K562 (cell line): ENCODE measurements at regions not wholly inside any gene's neighbourhood (a gene's known extent, or its start where the extent isn't known, plus 50 kb on each side); places are given as distances from the start of the nearest gene placed in this dataset.

Source experiments
- ATAC-seq: fragments of 200-7000 bp; cut with Tn5 transposase; 3 replicates; pipeline ENCODE4 v1.9.1; 2020; ENCODE audit warnings: moderate library complexity
- BruUV-seq: library from RNA; stranded (reverse); fragments of 400-500 nt; replicated peaks from 2 replicates; lab custom pipeline; 2021; lab: Mats Ljungman, UMichigan
- CTCF ChIA-PET: fragments of 300-600 bp; formaldehyde crosslinking; extraction: SDS; loops from one replicate; lab custom pipeline; 2021; ENCODE audit warnings: low intra/inter-chr PET ratio; lab: Yijun Ruan, JAX
- POLR2A ChIA-PET: fragments of 300-600, 350-650 bp; sonication (Branson Sonifier 250); formaldehyde crosslinking; extraction: SDS; loops from one replicate; lab custom pipeline; 2021; ENCODE audit warnings: antibody characterized with exemption, inconsistent platforms; lab: Yijun Ruan, JAX
- DNase-seq, 4 experiments: peaks; one replicate each; pipeline versions ENCODE4 v3.0.0 to v3.0.0-alpha.2; 2011 to 2018; ENCODE audit warnings: low spot score in 3 of 4, mixed read lengths in 3 of 4; ENCODE audit errors: extremely low read depth in 1 of 4
- FAIRE-seq: peaks from 2 replicates; lab custom pipeline; 2011; peaks lifted over from hg19 to GRCh38; lab: Jason Lieb, UNC
- H2AFZ ChIP-seq: 2 replicates; pipeline ENCODE4 v1.6.0; 2011; ENCODE audit warnings: low read depth, low read length, control low read depth, inconsistent platforms
- H3K27ac ChIP-seq: fragments of 200-600 bp; 3 replicates; pipeline ENCODE4 v1.8.0; 2011; ENCODE audit warnings: low read depth, mild to moderate bottlenecking, control low read depth, inconsistent platforms, low read length, moderate library complexity, mixed read lengths; ENCODE audit errors: extremely low read depth
- H3K27me3 ChIP-seq, 2 experiments: fragments of 300-600 bp in 1 of 2; 2 replicates in 1 of 2; 3 replicates in 1 of 2; pipeline versions ENCODE4 v1.6.0 to v1.8.0; 2011; ENCODE audit warnings: inconsistent platforms in 2 of 2, low read length in 2 of 2, mild to moderate bottlenecking in 1 of 2, mixed read lengths in 1 of 2, moderate library complexity in 1 of 2; ENCODE audit not compliant: control insufficient read depth in 2 of 2, insufficient read depth in 2 of 2
- H3K36me3 ChIP-seq: fragments of 300-600 bp; 3 replicates; pipeline ENCODE4 v1.8.0; 2011; ENCODE audit warnings: mild to moderate bottlenecking, low read length, inconsistent platforms; ENCODE audit not compliant: control insufficient read depth, insufficient read depth
- H3K4me1 ChIP-seq, 2 experiments: fragments of 200-600 bp in 1 of 2; replicated peaks in 1 of 2; 2 replicates in 1 of 2; 3 replicates in 1 of 2; pipeline versions ENCODE4 v1.5.1 to v1.8.0; 2011; ENCODE audit warnings: inconsistent platforms in 2 of 2, low read length in 2 of 2, mild to moderate bottlenecking in 1 of 2, mixed read lengths in 1 of 2, moderate library complexity in 1 of 2; ENCODE audit not compliant: control insufficient read depth in 2 of 2, insufficient read depth in 2 of 2
- H3K4me2 ChIP-seq: 2 replicates; pipeline ENCODE4 v1.6.1; 2011; ENCODE audit warnings: low read length, control low read depth, inconsistent platforms, mixed read lengths; ENCODE audit not compliant: insufficient read depth
- H3K4me3 ChIP-seq: fragments of 200-600 bp; sonication (generic), shearing (Covaris generic); 2 replicates; pipeline ENCODE4 v1.5.1; 2016; ENCODE audit warnings: control low read depth, inconsistent platforms
- H3K79me2 ChIP-seq: fragments of 200-600 bp; 3 replicates; pipeline ENCODE4 v1.8.0; 2011; ENCODE audit warnings: low read length, inconsistent platforms; ENCODE audit not compliant: control insufficient read depth, insufficient read depth
- H3K9ac ChIP-seq, 2 experiments: 2 replicates each; pipeline versions ENCODE4 v1.6.0 to v1.6.1; 2011; ENCODE audit warnings: low read depth in 2 of 2, low read length in 2 of 2, control low read depth in 1 of 2, inconsistent platforms in 1 of 2, mild to moderate bottlenecking in 1 of 2, mixed read lengths in 1 of 2; ENCODE audit not compliant: insufficient read depth in 1 of 2
- H3K9me1 ChIP-seq: one replicate; pipeline ENCODE4 v1.6.0; 2011; ENCODE audit warnings: inconsistent platforms, mild to moderate bottlenecking, low read length, moderate library complexity; ENCODE audit not compliant: control insufficient read depth, insufficient read depth
- H3K9me3 ChIP-seq: replicated peaks from 2 replicates; pipeline ENCODE4 v1.5.1; 2011; ENCODE audit warnings: low read depth, low read length, inconsistent platforms; ENCODE audit not compliant: control insufficient read depth, insufficient read depth
- H4K20me1 ChIP-seq: replicated peaks from 2 replicates; pipeline ENCODE4 v1.6.1; 2011; ENCODE audit warnings: low read length, inconsistent platforms, mixed read lengths; ENCODE audit not compliant: control insufficient read depth, insufficient read depth
- BACH1 ChIP-seq: fragments of 200-800 bp; sonication (Bioruptor generic); IDR thresholded peaks from 2 replicates; pipeline ENCODE4 v1.6.1; 2016; ENCODE audit warnings: missing genetic modification characterization, missing compliant biosample characterization
- CAMTA2 ChIP-seq: fragments of 250-450 bp; sonication (Bioruptor Pico); conservative IDR thresholded peaks from 2 replicates; pipeline ENCODE4 v1.5.1; 2022
- HDAC1 ChIP-seq, 2 experiments: fragments of 450-650 bp; IDR thresholded peaks; 2 replicates each; pipeline ENCODE4 v1.6.1; 2016 to 2017; ENCODE audit warnings: inconsistent platforms in 1 of 2, mild to moderate bottlenecking in 1 of 2, moderate library complexity in 1 of 2
- HDGF ChIP-seq: fragments of 450-650 bp; IDR thresholded peaks from 2 replicates; pipeline ENCODE4 v1.6.1; 2016
- ILK ChIP-seq: fragments of 450-650 bp; IDR thresholded peaks from 2 replicates; pipeline ENCODE4 v1.6.1; 2016; ENCODE audit warnings: missing genetic modification characterization, low read depth, mild to moderate bottlenecking, missing compliant biosample characterization, moderate library complexity, borderline replicate concordance
- LEF1 ChIP-seq: fragments of 450-650 bp; IDR thresholded peaks from 2 replicates; pipeline ENCODE4 v1.6.1; 2016; ENCODE audit warnings: mild to moderate bottlenecking
- PHF21A ChIP-seq: fragments of 450-650 bp; IDR thresholded peaks from 2 replicates; pipeline ENCODE4 v1.6.1; 2017; ENCODE audit warnings: low read depth, borderline replicate concordance
- POLR2AphosphoS2 ChIP-seq: IDR thresholded peaks from 2 replicates; pipeline ENCODE4 v1.6.1; 2012; ENCODE audit warnings: low read length, improper control_type of control experiment
- PREB ChIP-seq: sonication (generic); formaldehyde crosslinking; IDR thresholded peaks from 2 replicates; pipeline ENCODE4 v1.8.1; 2023; ENCODE audit warnings: mild to moderate bottlenecking, missing genetic modification reagents
- RBM34 ChIP-seq: fragments of 200-400 bp; formaldehyde crosslinking; IDR thresholded peaks from 2 replicates; pipeline ENCODE4 v1.6.1; 2018; ENCODE audit warnings: low read length, borderline replicate concordance; ENCODE audit not compliant: insufficient read depth
- TCF15 ChIP-seq: fragments of 250-450 bp; sonication (Bioruptor Pico); IDR thresholded peaks from 2 replicates; pipeline ENCODE4 v1.8.0; 2022; ENCODE audit warnings: moderate library complexity, mild to moderate bottlenecking, inconsistent platforms
- ZBED1 ChIP-seq: IDR thresholded peaks from 2 replicates; pipeline ENCODE4 v1.6.1; 2014
- ZC3H11A ChIP-seq: IDR thresholded peaks from 2 replicates; pipeline ENCODE4 v1.6.1; 2012; ENCODE audit warnings: low read depth, low read length, improper control_type of control experiment
- ZEB2 ChIP-seq: fragments of 450-650 bp; IDR thresholded peaks from 2 replicates; pipeline ENCODE4 v1.6.1; 2016
- ZNF395 ChIP-seq: fragments of 200-800 bp; sonication (Bioruptor generic); IDR thresholded peaks from 2 replicates; pipeline ENCODE4 v1.6.1; 2017; ENCODE audit warnings: missing genetic modification characterization, missing compliant biosample characterization
- WGBS: fragments of 100-300 bp; shearing (Covaris generic); methylation state at CpG from one replicate; pipeline ENCODE4 v1.1.6; 2016; ENCODE audit warnings: low coverage, mixed read lengths; ENCODE audit not compliant: insufficient coverage; ENCODE audit errors: missing lambda C conversion rate; 5-methylcytosine and 5-hydroxymethylcytosine counted together
- in situ Hi-C: fragments of 300-500 bp; cut with MboI; formaldehyde crosslinking; loops from 4 replicates; pipeline ENCODE4 v1.15.0; 2018; ENCODE audit warnings: inconsistent platforms, mixed read lengths
- intact Hi-C: fragments of 100-400 bp; cut with micrococcal nuclease; formaldehyde crosslinking; loops from 2 replicates; pipeline ENCODE4 v1.14.2; 2022
- TF ChIP-seq, protein P1 (sequence below): fragments of 250-450 bp; sonication (Bioruptor Pico); IDR thresholded peaks from 2 replicates; pipeline ENCODE4 v1.4.0; 2020; ENCODE audit warnings: mild to moderate bottlenecking, moderate library complexity
- TF ChIP-seq, protein P2 (sequence below): fragments of 250-450 bp; sonication (Bioruptor Pico); IDR thresholded peaks from 2 replicates; pipeline ENCODE4 v1.4.0; 2020; ENCODE audit warnings: mild to moderate bottlenecking, moderate library complexity

- H3K4me2 ChIP-seq: no peak overlapping the region
- no peaks in the 10 kb centered on the region for H4K20me1 ChIP-seq
- POLR2A ChIA-PET: interaction anchor here (0.6 kb wide), 1 partner anchor 247 kb away, joined by 3 read pairs; no protein-coding TSS in a partner anchor
- no peak overlapping the region for H2AFZ ChIP-seq
- CTCF ChIA-PET: no interaction called here
- no TSS peak for BruUV-seq
- no peaks in the 10 kb centered on the region for H3K36me3 ChIP-seq
- peaks cover 0 to 1% of the 10 kb centered on the region in 2 experiments; a peak in 1 of 5 replicates for H3K27me3 ChIP-seq
- no peaks in the 10 kb centered on the region for H3K79me2 ChIP-seq
- no peaks in the 10 kb centered on the region for H3K4me1 ChIP-seq
- no peaks in the 10 kb centered on the region for H3K9me1 ChIP-seq
- FAIRE-seq: no peak
- in situ Hi-C loops (no loop called here), intact Hi-C loops (no loop called here)
- no peak for ATAC-seq
- H3K4me3 ChIP-seq: no peak overlapping the region
- WGBS: 0% methylated on average over 1 of the region's 1 CpG
- no peak overlapping the region for H3K9ac ChIP-seq
- DNase-seq: no peak
- TF ChIP-seq PHF21A (no peak), HDGF (no peak), CAMTA2 (CRISPR knock-in tag) (no peak), BACH1 (tag) (no peak), ZNF395 (no peak), LEF1 (no peak), ILK (no peak), HDAC1 (IDR thresholded peaks at IDR 0.05) (no peak), ZEB2 (no peak), RBM34 (no peak), TCF15 (CRISPR knock-in tag) (no peak), ZBED1 (no peak), PREB (CRISPR knock-in tag) (no peak), ZC3H11A (no peak), POLR2AphosphoS2 (no peak)
- TF ChIP-seq, protein P1, sequence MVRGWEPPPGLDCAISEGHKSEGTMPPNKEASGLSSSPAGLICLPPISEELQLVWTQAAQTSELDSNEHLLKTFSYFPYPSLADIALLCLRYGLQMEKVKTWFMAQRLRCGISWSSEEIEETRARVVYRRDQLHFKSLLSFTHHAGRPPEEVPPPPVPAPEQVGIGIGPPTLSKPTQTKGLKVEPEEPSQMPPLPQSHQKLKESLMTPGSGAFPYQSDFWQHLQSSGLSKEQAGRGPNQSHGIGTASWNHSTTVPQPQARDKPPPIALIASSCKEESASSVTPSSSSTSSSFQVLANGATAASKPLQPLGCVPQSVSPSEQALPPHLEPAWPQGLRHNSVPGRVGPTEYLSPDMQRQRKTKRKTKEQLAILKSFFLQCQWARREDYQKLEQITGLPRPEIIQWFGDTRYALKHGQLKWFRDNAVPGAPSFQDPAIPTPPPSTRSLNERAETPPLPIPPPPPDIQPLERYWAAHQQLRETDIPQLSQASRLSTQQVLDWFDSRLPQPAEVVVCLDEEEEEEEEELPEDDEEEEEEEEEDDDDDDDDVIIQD (CRISPR knock-in tag): no peak
- TF ChIP-seq, protein P2, sequence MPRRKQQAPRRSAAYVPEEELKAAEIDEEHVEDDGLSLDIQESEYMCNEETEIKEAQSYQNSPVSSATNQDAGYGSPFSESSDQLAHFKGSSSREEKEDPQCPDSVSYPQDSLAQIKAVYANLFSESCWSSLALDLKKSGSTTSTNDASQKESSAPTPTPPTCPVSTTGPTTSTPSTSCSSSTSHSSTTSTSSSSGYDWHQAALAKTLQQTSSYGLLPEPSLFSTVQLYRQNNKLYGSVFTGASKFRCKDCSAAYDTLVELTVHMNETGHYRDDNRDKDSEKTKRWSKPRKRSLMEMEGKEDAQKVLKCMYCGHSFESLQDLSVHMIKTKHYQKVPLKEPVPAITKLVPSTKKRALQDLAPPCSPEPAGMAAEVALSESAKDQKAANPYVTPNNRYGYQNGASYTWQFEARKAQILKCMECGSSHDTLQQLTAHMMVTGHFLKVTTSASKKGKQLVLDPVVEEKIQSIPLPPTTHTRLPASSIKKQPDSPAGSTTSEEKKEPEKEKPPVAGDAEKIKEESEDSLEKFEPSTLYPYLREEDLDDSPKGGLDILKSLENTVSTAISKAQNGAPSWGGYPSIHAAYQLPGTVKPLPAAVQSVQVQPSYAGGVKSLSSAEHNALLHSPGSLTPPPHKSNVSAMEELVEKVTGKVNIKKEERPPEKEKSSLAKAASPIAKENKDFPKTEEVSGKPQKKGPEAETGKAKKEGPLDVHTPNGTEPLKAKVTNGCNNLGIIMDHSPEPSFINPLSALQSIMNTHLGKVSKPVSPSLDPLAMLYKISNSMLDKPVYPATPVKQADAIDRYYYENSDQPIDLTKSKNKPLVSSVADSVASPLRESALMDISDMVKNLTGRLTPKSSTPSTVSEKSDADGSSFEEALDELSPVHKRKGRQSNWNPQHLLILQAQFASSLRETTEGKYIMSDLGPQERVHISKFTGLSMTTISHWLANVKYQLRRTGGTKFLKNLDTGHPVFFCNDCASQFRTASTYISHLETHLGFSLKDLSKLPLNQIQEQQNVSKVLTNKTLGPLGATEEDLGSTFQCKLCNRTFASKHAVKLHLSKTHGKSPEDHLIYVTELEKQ (CRISPR knock-in tag): no peak
- no peaks in the 10 kb centered on the region for H3K9me3 ChIP-seq
- no peak overlapping the region for H3K27ac ChIP-seq
Measured at GRCh38 chr15:39180030-39180429, 400.8 kb upstream of the THBS1 start.
